ENCODE measurements at regions not wholly inside any gene's neighbourhood (a gene's known extent, or its start where the extent isn't known, plus 50 kb on each side); places are given as distances from the start of the nearest gene placed in this dataset.

GRCh38 chr11:105489446-105489845, 120.4 kb upstream of the GRIA4 start:
- TF ChIP-seq CTCF (IDR thresholded peaks at IDR 0.05): no peak
- DNase-seq (ENCODE audit: low spot score) (no peak), ATAC-seq (ENCODE audit: insufficient number of reproducible peaks, low FRiP score, low read depth) (no peak)

GRCh38 chr11:105486929-105487328, 122.9 kb upstream of the GRIA4 start:
- Histone ChIP-seq H3K36me3 (no peaks in the 10 kb centered on the region), H3K4me3 (no peak overlapping the region), H3K27ac (no peak overlapping the region), H3K4me1 (ENCODE audit: control insufficient read depth in 1 of 2, low read depth in 2 of 2) (peaks cover 0 to 6% of the 10 kb centered on the region in 2 donors), H3K9me3 (no peaks in the 10 kb centered on the region), H3K27me3 (replicated peaks; ENCODE audit: insufficient read depth) (no peaks in the 10 kb centered on the region)
- DNase-seq (ENCODE audit: low spot score) (no peak), ATAC-seq (ENCODE audit: insufficient number of reproducible peaks, low FRiP score, low read depth) (no peak)
- TF ChIP-seq CTCF (IDR thresholded peaks at IDR 0.05): no peak

More at GRCh38 chr11:105489446-105489845, 120.4 kb upstream of the GRIA4 start:
- no peak overlapping the region for H3K27ac ChIP-seq
- peaks cover 0 to 6% of the 10 kb centered on the region in 2 donors for H3K4me1 ChIP-seq (ENCODE audit: control insufficient read depth in 1 of 2, low read depth in 2 of 2)
- no peak overlapping the region for H3K4me3 ChIP-seq
- no peaks in the 10 kb centered on the region for H3K9me3 ChIP-seq
- H3K27me3 ChIP-seq (replicated peaks; ENCODE audit: insufficient read depth): no peaks in the 10 kb centered on the region
- H3K36me3 ChIP-seq: no peaks in the 10 kb centered on the region

GRCh38 chr11:105469931-105470330, 139.9 kb upstream of the GRIA4 start:
- no peak for DNase-seq (ENCODE audit: low spot score)
- Histone ChIP-seq H3K27me3 (replicated peaks; ENCODE audit: insufficient read depth) (no peaks in the 10 kb centered on the region), H3K9me3 (no peaks in the 10 kb centered on the region), H3K4me1 (ENCODE audit: control insufficient read depth in 1 of 2, low read depth in 2 of 2) (no peaks in the 10 kb centered on the region), H3K4me3 (no peak overlapping the region), H3K27ac (no peak overlapping the region), H3K36me3 (no peaks in the 10 kb centered on the region)
- ATAC-seq (ENCODE audit: insufficient number of reproducible peaks, low FRiP score, low read depth): no peak
- no peak for TF ChIP-seq CTCF (IDR thresholded peaks at IDR 0.05)

GRCh38 chr11:105468154-105468553, 141.7 kb upstream of the GRIA4 start:
- Histone ChIP-seq H3K36me3 (no peaks in the 10 kb centered on the region), H3K27me3 (replicated peaks; ENCODE audit: insufficient read depth) (no peaks in the 10 kb centered on the region), H3K4me1 (ENCODE audit: control insufficient read depth in 1 of 2, low read depth in 2 of 2) (no peaks in the 10 kb centered on the region), H3K9me3 (no peaks in the 10 kb centered on the region), H3K27ac (no peak overlapping the region), H3K4me3 (no peak overlapping the region)
- TF ChIP-seq CTCF (IDR thresholded peaks at IDR 0.05): no peak
- no peak for ATAC-seq (ENCODE audit: insufficient number of reproducible peaks, low FRiP score, low read depth)
- DNase-seq (ENCODE audit: low spot score): no peak

GRCh38 chr11:105466582-105467228, 143.2 kb upstream of the GRIA4 start:
- no peaks in the 10 kb centered on the region for H3K4me1 ChIP-seq (ENCODE audit: control insufficient read depth in 1 of 2, low read depth in 2 of 2)
- ATAC-seq (ENCODE audit: insufficient number of reproducible peaks, low FRiP score, low read depth) (no peak), DNase-seq (ENCODE audit: low spot score) (no peak)
- no peaks in the 10 kb centered on the region for H3K9me3 ChIP-seq
- no peak for TF ChIP-seq CTCF (IDR thresholded peaks at IDR 0.05)
- H3K27me3 ChIP-seq (replicated peaks; ENCODE audit: insufficient read depth): no peaks in the 10 kb centered on the region
- H3K36me3 ChIP-seq: no peaks in the 10 kb centered on the region
- H3K27ac ChIP-seq: no peak overlapping the region
- H3K4me3 ChIP-seq: no peak overlapping the region

All from thoracic aorta (tissue), 2 donors.